Naive B cell (primary cell): ENCODE measurements at regions not wholly inside any gene's neighbourhood (a gene's known extent, or its start where the extent isn't known, plus 50 kb on each side); places are given as distances from the start of the nearest gene placed in this dataset.

ENCODE experiments used
- ATAC-seq, 2 donors: fragments of 150-1000 bp; cut with Tn5 transposase; 2 replicates each; pipeline ENCODE4 v1.10.0; 2021; ENCODE audit warnings: low read depth in 2 of 2, mild to moderate bottlenecking in 2 of 2, moderate library complexity in 2 of 2
- DNase-seq: peaks from one replicate; pipeline ENCODE4 v3.0.0; 2022
- H3K27ac Mint-ChIP-seq, 6 donors: one replicate each; pipeline ENCODE4 v1.8.0; 2020 to 2022; ENCODE audit warnings: mild to moderate bottlenecking in 6 of 6, mixed read lengths in 6 of 6, moderate library complexity in 5 of 6, inconsistent platforms in 2 of 6
- H3K27me3 Mint-ChIP-seq, 3 donors: one replicate each; pipeline ENCODE4 v1.8.0; 2021 to 2022; ENCODE audit warnings: mixed read lengths in 3 of 3, mild to moderate bottlenecking in 1 of 3
- H3K36me3 Mint-ChIP-seq, 2 donors: one replicate each; pipeline ENCODE4 v1.8.0; 2020 to 2022; ENCODE audit warnings: mixed read lengths in 2 of 2, inconsistent platforms in 1 of 2, mild to moderate bottlenecking in 1 of 2
- H3K4me1 Mint-ChIP-seq, 3 donors: one replicate each; pipeline ENCODE4 v1.8.0; 2020 to 2022; ENCODE audit warnings: mixed read lengths in 3 of 3, inconsistent platforms in 1 of 3, mild to moderate bottlenecking in 1 of 3, moderate library complexity in 1 of 3
- H3K4me3 Mint-ChIP-seq, 8 donors: one replicate each; pipeline ENCODE4 v1.8.0; 2020 to 2022; ENCODE audit warnings: mild to moderate bottlenecking in 8 of 8, mixed read lengths in 8 of 8, moderate library complexity in 8 of 8, inconsistent platforms in 2 of 8
- H3K9me3 Mint-ChIP-seq, 7 donors: one replicate each; pipeline ENCODE4 v1.8.0; 2020 to 2022; ENCODE audit warnings: mixed read lengths in 7 of 7, mild to moderate bottlenecking in 5 of 7, inconsistent platforms in 2 of 7, moderate library complexity in 1 of 7

- ATAC-seq (no peak), DNase-seq (no peak)
- Mint-ChIP-seq H3K36me3 (no peaks in the 10 kb centered on the region), H3K9me3 (peaks cover 5 to 13% (median 10%) of the 10 kb centered on the region in 7 donors), H3K27ac (no peak overlapping the region), H3K4me3 (no peak overlapping the region), H3K4me1 (no peaks in the 10 kb centered on the region), H3K27me3 (no peaks in the 10 kb centered on the region)
These were observed 659.4 kb downstream of the BCL11B start for GRCh38 chr14:98612434-98613200.

- H3K27me3 Mint-ChIP-seq, result no peaks in the 10 kb centered on the region
- no peak overlapping the region for H3K4me3 Mint-ChIP-seq
- H3K4me1 Mint-ChIP-seq, result no peaks in the 10 kb centered on the region
- no peaks in the 10 kb centered on the region for H3K36me3 Mint-ChIP-seq
- DNase-seq (no peak), ATAC-seq (no peak)
- H3K9me3 Mint-ChIP-seq, result peaks cover 7 to 16% (median 12%) of the 10 kb centered on the region in 7 donors
- H3K27ac Mint-ChIP-seq, result no peak overlapping the region
These were observed 657.3 kb downstream of the BCL11B start for GRCh38 chr14:98614741-98615140.

GRCh38 chr14:98622208-98623051, 649.6 kb downstream of the BCL11B start:
- Mint-ChIP-seq H3K9me3 (peaks cover 11 to 29% (median 15%) of the 10 kb centered on the region in 7 donors), H3K27me3 (no peaks in the 10 kb centered on the region), H3K27ac (no peak overlapping the region), H3K4me1 (no peaks in the 10 kb centered on the region), H3K4me3 (no peak overlapping the region), H3K36me3 (no peaks in the 10 kb centered on the region)
- ATAC-seq (no peak), DNase-seq (no peak)

GRCh38 chr14:98623788-98624415, 648.1 kb downstream of the BCL11B start:
- Mint-ChIP-seq H3K9me3 (peaks cover 7 to 37% (median 21%) of the 10 kb centered on the region in 7 donors), H3K27me3 (no peaks in the 10 kb centered on the region), H3K36me3 (no peaks in the 10 kb centered on the region), H3K4me1 (no peaks in the 10 kb centered on the region), H3K4me3 (no peak overlapping the region), H3K27ac (no peak overlapping the region)
- no peak for ATAC-seq
- no peak for DNase-seq

GRCh38 chr14:98633380-98633779, 638.6 kb downstream of the BCL11B start:
- Mint-ChIP-seq H3K4me3 (no peak overlapping the region), H3K9me3 (peaks cover 1 to 27% (median 2%) of the 10 kb centered on the region in 7 donors), H3K27ac (no peak overlapping the region), H3K4me1 (no peaks in the 10 kb centered on the region), H3K27me3 (no peaks in the 10 kb centered on the region), H3K36me3 (no peaks in the 10 kb centered on the region)
- no peak for ATAC-seq
- no peak for DNase-seq

- ATAC-seq (no peak), DNase-seq (no peak)
- no peaks in the 10 kb centered on the region for H3K36me3 Mint-ChIP-seq
- H3K4me1 Mint-ChIP-seq, result no peaks in the 10 kb centered on the region
- no peak overlapping the region for H3K27ac Mint-ChIP-seq
- H3K9me3 Mint-ChIP-seq, result peaks cover 0 to 24% (median 2%) of the 10 kb centered on the region in 7 donors
- H3K4me3 Mint-ChIP-seq, result no peak overlapping the region
- no peaks in the 10 kb centered on the region for H3K27me3 Mint-ChIP-seq
These were observed 637.8 kb downstream of the BCL11B start for GRCh38 chr14:98634043-98634820.

GRCh38 chr14:98638366-98638765, 633.6 kb downstream of the BCL11B start:
- no peak for DNase-seq
- Mint-ChIP-seq H3K9me3 (peaks cover 0 to 19% (median 5%) of the 10 kb centered on the region in 7 donors), H3K27ac (no peak overlapping the region), H3K36me3 (no peaks in the 10 kb centered on the region), H3K4me1 (no peaks in the 10 kb centered on the region), H3K27me3 (no peaks in the 10 kb centered on the region), H3K4me3 (no peak overlapping the region)
- ATAC-seq, result no peak

GRCh38 chr14:98647754-98648153, 624.2 kb downstream of the BCL11B start:
- no peaks in the 10 kb centered on the region for H3K4me1 Mint-ChIP-seq
- H3K9me3 Mint-ChIP-seq, result peaks cover 0 to 11% (median 1%) of the 10 kb centered on the region in 7 donors
- ATAC-seq (no peak), DNase-seq (no peak)
- H3K27me3 Mint-ChIP-seq, result peaks cover 0 to 4% (median 0%) of the 10 kb centered on the region in 3 donors
- no peak overlapping the region for H3K4me3 Mint-ChIP-seq
- H3K27ac Mint-ChIP-seq, result no peak overlapping the region
- no peaks in the 10 kb centered on the region for H3K36me3 Mint-ChIP-seq

- no peak overlapping the region for H3K4me3 Mint-ChIP-seq
- peaks cover 0 to 17% (median 4%) of the 10 kb centered on the region in 7 donors for H3K9me3 Mint-ChIP-seq
- H3K4me1 Mint-ChIP-seq, result no peaks in the 10 kb centered on the region
- ATAC-seq (no peak), DNase-seq (no peak)
- H3K27ac Mint-ChIP-seq, result no peak overlapping the region
- H3K27me3 Mint-ChIP-seq, result peaks cover 0 to 4% (median 0%) of the 10 kb centered on the region in 3 donors
- H3K36me3 Mint-ChIP-seq, result no peaks in the 10 kb centered on the region
These were observed 621.0 kb downstream of the BCL11B start for GRCh38 chr14:98651037-98651436.

- H3K36me3 Mint-ChIP-seq, result no peaks in the 10 kb centered on the region
- no peak overlapping the region for H3K4me3 Mint-ChIP-seq
- H3K9me3 Mint-ChIP-seq, result peaks cover 0 to 5% (median 2%) of the 10 kb centered on the region in 7 donors
- no peak for DNase-seq
- H3K27me3 Mint-ChIP-seq, result no peaks in the 10 kb centered on the region
- no peak for ATAC-seq
- no peaks in the 10 kb centered on the region for H3K4me1 Mint-ChIP-seq
- no peak overlapping the region for H3K27ac Mint-ChIP-seq
These were observed 607.0 kb downstream of the BCL11B start for GRCh38 chr14:98665007-98665406.

- H3K4me3 Mint-ChIP-seq, result no peak overlapping the region
- DNase-seq (no peak), ATAC-seq (no peak)
- H3K9me3 Mint-ChIP-seq, result peaks cover 0 to 5% (median 3%) of the 10 kb centered on the region in 7 donors
- no peaks in the 10 kb centered on the region for H3K4me1 Mint-ChIP-seq
- no peak overlapping the region for H3K27ac Mint-ChIP-seq
- no peaks in the 10 kb centered on the region for H3K36me3 Mint-ChIP-seq
- no peaks in the 10 kb centered on the region for H3K27me3 Mint-ChIP-seq
These were observed 605.5 kb downstream of the BCL11B start for GRCh38 chr14:98666545-98666944.

- H3K27ac Mint-ChIP-seq, result no peak overlapping the region
- DNase-seq (no peak), ATAC-seq (no peak)
- H3K4me1 Mint-ChIP-seq, result no peaks in the 10 kb centered on the region
- H3K27me3 Mint-ChIP-seq, result no peaks in the 10 kb centered on the region
- H3K9me3 Mint-ChIP-seq, result peaks cover 0 to 22% (median 7%) of the 10 kb centered on the region in 7 donors
- H3K36me3 Mint-ChIP-seq, result peaks cover 0 to 5% of the 10 kb centered on the region in 2 donors
- no peak overlapping the region for H3K4me3 Mint-ChIP-seq
These were observed 590.0 kb downstream of the BCL11B start for GRCh38 chr14:98682033-98682432.

- ATAC-seq (no peak), DNase-seq (no peak)
- no peaks in the 10 kb centered on the region for H3K27me3 Mint-ChIP-seq
- peaks cover 0 to 22% (median 7%) of the 10 kb centered on the region in 7 donors for H3K9me3 Mint-ChIP-seq
- H3K4me1 Mint-ChIP-seq, result no peaks in the 10 kb centered on the region
- H3K27ac Mint-ChIP-seq, result no peak overlapping the region
- no peak overlapping the region for H3K4me3 Mint-ChIP-seq
- H3K36me3 Mint-ChIP-seq, result peaks cover 0 to 5% of the 10 kb centered on the region in 2 donors
These were observed 589.3 kb downstream of the BCL11B start for GRCh38 chr14:98682726-98683125.
